HG02885 (cell line): ENCODE measurements at regions not wholly inside any gene's neighbourhood (a gene's known extent, or its start where the extent isn't known, plus 50 kb on each side); places are given as distances from the start of the nearest gene placed in this dataset.
A peak's percentile ranks its signal among the peaks of the same experiment; 100 is the strongest.
"Not testable (repeated sequence)": the region's sequence is repeated elsewhere in the genome, so short reads cannot be mapped to it uniquely, and the experiment has no call there.

Source experiments
- ATAC-seq: cut with Tn5 transposase; IDR thresholded peaks from one replicate; pipeline ENCODE4 v1.9.1; 2021; ENCODE audit warnings: mild to moderate bottlenecking; ENCODE audit not compliant: unreplicated experiment, poor library complexity

DNA sequence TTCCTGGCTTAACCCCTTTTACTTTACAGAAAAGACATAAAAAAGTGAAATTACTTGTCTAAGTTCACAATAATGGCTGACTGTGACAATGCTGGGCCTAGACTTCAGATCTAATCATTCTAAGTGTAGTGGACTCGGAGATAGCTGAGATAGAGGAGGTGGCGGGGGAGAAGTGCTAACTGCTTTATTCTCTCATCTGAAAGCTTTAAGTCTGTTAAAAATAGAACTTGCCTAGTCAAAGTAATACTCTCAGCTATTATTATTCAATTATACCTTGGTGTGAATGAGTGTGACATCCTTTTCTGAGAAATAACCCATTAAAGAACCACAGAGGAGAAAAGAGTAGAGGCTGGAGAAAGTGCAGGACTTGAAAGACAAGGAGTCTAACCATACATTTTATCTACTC lies 96.1 kb upstream of the OLIG2 start:
- ATAC-seq = peak; percentile 78

DNA sequence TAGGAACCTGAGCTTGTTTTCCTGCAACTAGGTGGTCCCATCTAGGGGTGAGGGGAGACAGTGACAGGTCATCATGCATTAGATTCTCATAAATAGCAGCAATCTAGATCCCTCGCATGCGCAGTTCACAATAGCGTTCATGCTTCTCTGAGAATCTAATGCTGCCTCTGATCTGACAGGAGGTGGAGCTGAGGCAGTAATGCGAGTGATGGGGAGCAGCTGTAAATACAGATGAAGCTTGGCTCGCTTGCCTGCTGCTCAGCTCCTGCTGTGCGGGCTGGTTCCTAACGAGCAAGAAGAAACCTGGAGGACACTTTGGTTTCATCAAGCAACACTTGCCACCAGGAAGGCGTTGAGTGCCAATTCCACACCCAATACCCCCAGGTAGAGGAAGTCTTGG lies 95.1 kb upstream of the OLIG2 start:
- no peak for ATAC-seq

DNA sequence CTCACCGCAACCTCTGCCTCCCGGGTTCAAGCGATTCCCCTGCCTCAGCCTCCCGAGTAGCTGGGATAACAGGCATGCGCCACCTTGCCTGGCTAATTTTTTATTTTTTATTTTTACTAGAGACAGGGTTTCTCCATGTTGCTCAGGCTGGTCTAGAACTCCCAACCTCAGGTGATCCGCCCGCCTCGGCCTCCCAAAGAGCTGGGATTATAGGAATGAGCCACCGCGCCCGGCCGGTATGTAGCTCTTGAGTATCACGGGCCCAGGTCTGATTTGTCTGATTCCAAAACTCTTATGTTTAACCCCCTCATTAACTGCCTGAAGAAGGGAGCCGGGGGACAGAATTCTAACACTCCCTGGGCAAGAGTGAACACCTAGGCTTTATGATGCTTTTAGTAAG lies 91.7 kb upstream of the OLIG2 start:
- not testable (repeated sequence) for ATAC-seq

DNA sequence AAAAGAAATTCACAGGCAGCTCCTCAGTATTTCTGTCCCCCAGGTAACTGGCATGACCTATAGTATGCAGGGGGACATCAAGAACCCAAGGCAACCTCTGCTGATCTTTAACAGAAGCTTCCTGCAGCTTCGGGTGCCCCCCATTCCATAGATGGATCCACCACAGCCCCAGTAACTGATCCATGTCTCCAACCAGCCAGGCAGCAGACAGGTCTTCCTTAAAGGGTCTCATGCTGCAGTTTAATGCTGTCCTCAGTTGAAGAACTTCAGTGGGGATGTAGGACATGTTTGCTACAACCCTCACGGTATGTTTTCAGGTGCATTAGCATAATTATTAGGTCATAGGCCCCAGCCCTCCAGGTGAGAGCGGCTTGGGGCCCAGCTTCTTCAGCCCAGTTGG lies 90.9 kb upstream of the OLIG2 start:
- no peak for ATAC-seq

DNA sequence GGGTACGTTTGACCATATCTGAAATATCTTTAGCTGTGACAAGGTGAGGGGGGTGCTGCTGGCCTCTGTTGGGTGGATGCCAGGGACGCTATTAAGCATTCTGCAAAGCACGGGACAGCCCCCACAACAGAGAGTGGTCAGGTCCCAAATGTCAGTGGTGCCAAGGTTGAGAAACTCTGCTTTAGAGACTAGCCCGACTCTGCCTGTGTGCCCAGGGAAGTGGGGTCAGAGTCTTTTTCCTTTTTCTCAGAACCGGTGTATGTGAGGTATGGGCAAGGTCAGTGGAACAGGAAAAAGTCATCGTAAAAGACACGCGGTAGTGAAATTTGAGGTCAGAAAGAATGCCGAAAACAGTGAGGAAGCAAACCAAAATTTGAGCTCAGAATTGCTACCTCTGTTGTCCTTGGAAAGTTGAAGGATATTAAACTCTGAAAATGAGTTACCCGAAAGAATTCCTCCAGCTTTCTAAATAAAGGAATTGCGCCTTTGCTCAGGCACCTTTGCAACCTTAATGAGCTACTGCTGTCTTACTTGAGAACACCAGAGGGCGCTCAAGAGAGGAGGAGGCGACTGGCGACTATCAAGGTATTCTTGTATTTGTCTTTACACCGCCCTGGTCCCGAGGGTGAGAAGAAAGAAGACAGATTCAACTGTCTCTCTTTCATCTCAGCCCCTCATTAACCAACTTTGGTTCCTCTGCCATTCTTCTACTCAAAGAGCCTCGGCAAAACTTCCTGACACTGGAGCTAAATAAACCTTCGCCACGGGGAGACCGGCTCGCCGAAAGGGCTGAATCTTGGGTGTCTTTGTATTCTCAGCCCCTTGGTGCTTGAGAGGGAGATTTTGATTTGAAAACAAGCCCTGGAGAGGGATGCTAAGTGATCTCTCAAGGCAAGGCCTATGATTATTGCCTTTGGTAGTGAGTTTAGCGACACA lies 85.4 kb upstream of the OLIG2 start:
- ATAC-seq = no peak

DNA sequence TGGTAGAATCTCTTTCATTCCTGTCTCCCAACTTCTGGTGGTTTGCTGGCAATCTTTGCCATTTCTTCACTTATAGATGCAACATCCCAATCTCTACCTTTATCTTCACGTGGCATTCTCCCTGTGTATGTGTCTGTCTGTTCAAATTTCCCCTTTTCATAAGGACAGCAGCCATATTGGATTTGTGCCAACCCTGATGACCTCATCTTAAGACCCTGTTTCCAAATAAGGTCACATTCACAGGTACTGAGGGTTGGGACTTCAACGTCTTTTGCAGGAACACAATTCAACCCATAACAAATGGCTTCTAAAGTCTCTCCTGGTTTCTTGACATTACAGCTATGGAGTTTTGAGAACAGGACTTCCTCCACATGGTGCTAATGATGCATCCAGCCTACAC lies 84.5 kb upstream of the OLIG2 start:
- ATAC-seq = no peak

DNA sequence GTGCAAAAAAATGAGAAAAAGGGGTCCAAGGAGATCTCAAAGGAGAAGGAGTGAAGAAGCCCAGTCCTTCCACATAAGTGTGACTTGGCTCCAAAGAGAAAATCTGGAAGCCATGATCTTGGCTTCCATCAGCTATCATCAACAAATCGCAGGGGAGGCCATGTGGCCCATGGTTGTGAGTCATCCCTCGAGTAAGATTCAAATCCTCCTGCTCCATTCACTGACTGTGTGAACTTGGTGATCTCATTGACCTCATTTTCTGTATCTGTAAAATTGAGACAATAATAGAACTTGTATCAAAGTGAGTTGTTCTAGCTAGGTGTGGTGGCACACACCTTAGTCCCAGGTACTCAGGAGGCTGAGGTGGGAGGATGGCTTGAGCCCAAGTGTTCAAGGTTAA lies 79.1 kb upstream of the OLIG2 start:
- no peak for ATAC-seq

DNA sequence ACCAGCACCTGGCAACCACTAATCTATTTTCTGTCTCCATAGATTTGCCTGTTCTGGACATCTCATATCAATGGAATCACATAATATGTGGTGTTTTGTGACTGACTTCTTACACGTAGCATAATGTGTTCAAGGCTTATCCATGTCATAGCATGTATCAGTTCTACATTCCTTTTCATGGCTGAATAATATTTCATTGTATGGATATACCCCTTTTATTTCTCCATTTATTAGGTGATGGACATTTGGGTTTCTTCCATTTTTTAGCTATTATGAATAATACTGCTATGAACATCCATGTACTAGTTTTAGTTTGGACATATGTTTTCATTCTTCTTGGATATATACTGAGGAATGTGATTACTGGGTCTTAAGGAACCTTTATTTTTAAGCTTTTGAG lies 78.0 kb upstream of the OLIG2 start:
- ATAC-seq = no peak

DNA sequence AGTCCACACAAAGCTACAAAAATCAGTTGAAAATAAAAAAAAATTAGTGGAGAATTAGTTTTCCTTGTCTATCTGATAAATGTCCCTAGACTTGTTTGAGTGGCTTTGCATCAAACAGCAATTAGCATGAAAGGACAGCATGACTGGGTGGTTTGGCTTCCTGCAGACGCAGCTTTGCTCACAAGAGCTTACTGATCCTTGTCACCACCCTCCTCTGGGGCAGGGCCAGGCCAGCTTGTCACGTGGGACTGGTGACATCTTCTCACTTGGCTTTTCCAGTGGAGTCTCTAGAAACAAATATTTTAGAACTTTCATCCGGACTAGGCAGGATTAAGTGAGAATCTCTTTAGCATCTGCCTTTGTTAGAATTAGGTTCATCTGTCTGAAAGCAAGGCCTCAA lies 76.0 kb upstream of the OLIG2 start:
- no peak for ATAC-seq

DNA sequence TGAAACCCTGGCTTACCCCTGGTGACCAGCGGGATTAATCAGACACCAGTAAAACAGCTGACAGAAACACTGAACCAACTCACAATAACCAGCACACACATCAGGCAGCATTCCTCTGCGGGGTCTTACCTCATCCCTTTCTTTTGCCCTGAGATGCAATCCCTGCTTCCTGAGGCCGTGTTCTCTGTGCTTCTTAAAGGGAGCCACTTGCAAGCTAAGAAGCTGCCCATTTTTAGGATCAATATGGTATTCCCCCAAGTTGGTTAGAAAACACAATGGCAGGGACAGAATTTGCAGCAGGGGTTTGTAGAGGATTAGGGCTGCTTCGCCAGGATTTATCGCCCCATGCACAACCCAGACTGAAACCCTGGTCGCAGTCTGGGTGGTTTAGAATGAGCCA lies 74.7 kb upstream of the OLIG2 start:
- ATAC-seq = no peak

DNA sequence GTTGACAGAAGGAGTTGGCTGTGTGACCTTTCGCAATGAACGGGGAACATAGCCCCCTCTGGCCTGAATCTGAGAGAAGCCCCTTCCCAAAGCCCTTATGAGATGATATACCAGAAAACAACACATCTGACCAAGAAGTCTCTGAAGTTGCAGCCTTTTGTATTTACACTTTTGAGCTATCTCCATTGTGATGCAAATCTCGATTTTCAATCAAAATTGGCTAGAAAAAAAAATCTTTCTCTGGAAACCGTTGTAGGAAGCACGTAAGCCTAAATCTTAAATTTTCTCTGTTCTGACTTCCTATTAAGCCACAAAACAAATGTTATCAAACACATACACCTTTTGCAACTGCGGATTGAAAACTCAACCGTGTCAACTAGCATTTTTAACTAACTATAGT lies 71.4 kb upstream of the OLIG2 start:
- ATAC-seq = no peak

DNA sequence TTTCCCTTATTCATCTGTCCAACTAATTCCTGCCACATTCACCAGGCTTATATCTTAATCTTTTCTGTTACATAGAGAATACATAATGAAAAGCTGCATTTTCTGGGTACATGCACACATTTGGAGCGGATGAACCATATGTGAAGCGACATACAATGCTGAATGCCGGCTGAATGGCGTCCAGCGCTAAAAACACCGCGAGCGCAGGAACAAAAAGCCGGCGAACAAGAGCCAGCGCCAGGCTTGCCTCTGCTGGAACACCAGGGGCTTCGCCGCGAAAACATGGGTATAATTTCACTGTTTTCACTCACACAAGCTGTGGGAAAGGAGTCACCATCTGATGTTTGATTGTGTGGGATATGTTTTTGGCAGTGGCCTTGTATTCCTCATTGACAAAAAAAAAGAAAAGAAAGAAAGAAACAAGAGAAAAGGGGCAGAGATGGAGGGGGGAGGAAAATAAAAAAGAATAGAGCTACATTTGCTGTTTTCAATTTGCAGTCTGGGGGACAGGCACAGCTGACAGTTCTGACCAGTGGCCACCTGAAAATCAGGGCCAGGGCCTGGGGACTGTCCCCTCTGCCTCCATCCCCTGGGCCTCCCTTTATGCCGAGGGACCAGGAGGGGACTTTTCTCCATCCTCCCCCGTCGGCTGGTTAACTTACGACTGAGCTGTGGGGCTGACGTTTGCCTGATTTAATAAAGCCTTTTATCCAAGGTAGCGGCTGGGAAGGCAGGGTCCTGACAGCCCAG lies 70.2 kb upstream of the OLIG2 start:
- ATAC-seq = no peak

DNA sequence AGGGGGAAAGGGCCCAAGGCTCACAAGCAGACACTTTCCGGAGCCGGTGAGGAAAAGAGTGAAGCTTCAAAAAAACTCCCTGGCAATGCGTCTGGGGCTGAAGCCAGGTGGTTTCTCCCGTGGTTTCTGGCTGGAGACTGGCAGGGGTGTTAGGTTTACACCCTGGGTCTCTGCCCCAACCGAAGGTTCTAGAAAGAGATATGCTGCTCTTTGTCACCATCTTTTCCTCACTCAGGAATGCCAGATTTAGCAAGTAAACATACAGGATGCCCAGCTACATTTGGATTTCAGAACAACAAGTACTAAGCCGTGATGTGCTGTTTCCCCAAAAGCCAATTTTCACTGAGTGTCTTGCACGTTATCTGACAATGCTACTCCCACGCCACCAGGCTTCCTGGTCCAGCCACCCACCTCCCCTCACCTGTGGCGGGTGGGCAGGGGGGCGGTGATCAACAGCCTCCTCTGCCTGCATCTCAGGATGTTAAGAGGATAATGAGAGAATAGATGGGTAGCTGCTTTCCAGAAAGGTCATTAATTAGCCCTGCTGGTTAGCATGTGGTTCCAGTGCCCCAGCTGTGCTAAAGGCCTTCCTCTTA lies 69.6 kb upstream of the OLIG2 start:
- ATAC-seq = no peak

DNA sequence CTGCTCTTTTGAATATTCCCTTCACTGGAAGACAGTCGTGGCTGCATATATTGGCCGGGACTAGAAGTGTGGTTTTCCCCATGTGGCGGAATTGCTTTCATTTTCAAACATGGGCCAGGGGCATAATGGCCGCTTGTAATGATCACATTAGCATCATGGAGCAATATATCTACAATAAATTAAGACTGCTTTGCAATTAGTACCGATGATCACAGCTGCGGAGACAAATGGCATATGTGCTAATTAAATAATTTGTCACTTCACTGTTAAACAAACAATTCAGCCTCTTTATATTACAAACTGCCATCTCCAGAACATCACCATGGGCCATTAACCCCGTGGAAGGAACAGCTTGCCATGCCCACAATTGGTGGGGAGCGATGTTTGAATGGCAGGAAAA lies 68.2 kb upstream of the OLIG2 start:
- ATAC-seq = no peak

DNA sequence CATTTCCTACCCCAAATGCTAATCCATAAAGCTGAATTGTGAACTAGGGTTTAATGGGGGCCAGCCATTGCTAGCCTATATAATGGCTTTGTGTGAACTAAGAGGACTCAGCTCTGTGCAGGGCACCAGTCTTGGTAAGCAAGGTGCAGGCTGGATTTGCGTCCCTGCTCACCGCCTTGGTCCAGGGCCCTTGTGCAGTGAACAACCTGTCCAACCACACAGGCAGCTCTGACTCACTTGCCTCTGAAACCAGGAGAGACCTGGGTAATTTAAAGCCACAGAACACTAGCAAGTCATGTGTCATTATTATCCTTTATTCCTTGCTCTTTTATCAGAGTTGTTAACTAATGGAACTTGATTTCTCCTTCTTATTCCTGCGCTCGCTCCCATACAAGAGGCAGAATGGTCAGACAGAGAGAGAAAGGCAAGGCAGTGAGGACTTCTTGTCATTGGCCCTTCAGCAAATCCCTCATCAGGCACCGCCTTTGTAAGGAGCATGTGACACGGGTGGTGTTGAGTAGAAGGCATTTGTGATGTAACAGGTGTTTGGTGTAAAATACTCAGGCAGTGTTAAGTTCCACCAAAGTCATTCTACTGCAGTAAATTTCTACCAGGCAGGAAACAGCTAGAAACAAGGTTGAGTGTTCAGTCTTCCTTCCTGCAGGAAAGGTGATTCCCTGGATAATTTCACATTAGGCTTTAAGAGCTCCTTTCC lies 67.3 kb upstream of the OLIG2 start:
- ATAC-seq = no peak

DNA sequence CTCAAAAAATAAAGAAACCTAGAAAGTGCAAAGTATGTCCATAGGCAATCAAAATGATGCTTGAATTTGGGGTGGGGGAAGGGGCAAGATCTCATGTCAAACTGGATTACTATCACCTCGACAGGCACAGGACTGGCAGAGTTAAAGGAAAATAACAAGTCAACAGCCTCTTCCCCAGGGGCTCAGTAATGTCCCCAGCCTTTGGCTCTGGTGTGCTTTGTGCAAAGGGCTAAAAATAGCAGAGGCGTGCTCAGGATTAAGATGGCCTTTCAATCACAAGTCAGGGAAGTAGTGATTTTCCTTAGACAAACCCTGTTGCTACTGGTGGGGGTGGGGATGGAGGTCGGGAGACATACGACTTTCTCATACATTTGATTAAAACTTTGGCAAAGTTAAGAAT lies 63.5 kb upstream of the OLIG2 start:
- no peak for ATAC-seq

DNA sequence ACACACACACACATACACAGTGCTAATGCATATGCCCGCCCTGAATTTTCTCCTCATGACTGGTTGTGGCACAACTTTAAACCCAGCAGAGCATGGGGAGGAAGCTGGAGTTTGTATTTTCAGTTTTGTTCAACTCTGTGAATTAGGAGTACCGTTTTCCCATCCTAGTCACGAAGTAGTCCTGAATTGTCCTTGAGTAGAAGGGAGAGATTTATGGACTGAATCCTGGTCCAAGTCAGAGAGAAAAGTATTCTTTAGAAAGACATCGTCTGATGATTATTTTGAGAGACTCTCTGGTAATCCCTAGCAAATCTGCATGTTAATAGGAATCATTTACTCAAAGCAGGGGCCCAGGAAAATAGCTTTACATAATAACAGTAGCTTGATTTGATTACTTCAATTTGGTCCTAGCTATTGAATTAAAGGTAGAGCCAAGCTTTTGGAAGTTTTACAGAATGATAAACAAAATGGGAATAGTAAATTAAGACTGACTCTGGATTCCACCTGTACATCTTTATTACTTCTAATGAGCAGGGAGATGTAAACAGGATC lies 60.5 kb upstream of the OLIG2 start:
- no peak for ATAC-seq

DNA sequence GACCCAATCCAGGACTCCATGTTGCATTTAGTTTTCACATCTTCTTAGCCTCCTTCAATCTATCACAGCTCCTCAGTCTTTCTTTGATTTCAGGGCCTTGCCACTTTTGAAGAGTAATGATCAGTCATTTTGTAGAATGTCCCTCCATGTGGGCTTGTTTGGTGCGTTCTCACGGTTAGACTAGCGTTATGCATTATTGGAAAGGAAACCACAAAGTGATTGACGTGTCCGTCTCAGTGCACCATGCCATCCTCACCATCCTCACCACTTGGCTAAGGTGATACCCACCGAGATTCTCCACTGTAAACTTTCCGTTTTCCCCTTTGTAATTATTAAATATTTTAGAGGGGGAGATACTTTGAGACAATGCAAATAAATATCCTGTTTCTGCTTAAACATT lies 59.6 kb upstream of the OLIG2 start:
- ATAC-seq = no peak

DNA sequence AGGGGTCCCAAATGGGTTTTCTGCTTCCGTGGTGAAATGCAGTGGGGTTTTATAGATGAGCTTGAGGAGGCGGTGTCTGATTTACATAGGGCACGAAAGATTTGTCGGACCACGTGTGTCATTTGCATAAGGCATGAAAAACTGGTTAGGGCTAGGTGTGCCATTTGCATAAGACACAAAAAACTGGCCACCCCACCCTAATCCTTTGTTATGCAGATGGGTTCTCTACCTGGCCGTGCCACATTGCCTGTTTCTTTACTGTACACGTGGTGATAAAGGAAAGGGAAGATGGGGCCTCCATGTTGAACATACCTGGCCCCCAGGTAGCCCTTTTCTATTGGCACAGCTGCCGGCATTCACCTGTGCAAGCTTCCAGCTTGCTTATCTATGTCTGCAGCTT lies 57.6 kb upstream of the OLIG2 start:
- ATAC-seq = not testable (repeated sequence)

DNA sequence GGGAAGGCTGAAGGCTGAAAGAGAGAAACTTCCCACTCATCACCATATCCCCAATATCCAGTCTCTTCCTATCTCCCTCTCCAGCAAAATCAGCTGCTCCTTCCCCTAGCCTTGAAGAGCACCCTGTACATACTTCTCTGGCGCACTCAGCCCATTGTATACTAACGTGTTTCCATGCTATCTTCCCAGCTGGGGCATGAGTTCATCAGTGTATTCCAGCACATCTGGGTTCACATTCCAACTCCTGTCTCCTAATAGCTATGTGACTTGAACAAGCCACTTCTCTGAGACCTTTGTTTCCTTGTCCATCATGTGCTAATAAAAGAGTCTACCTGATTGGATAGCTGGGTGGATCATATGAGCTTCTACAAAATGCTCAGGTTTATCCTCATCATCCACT lies 51.1 kb upstream of the OLIG2 start:
- no peak for ATAC-seq
